Stomach (tissue), 8 donors: ENCODE measurements at regions not wholly inside any gene's neighbourhood (a gene's known extent, or its start where the extent isn't known, plus 50 kb on each side); places are given as distances from the start of the nearest gene placed in this dataset.

Source experiments
- DNase-seq, 2 donors: peaks; one replicate each; pipeline versions ENCODE4 v3.0.0 to v3.0.0-alpha.2; 2013 to 2019
- H3K27ac ChIP-seq, 5 donors: fragments of 200-600 bp in 4 of 5; sonication (generic) in 4 of 5; one replicate each; pipeline ENCODE4 v1.5.1; 2013 to 2019; ENCODE audit warnings: mild to moderate bottlenecking in 1 of 5, moderate library complexity in 1 of 5
- H3K27me3 ChIP-seq, 3 donors: fragments of 200-600 bp; sonication (generic); one replicate each; pipeline ENCODE4 v1.5.1; 2017 to 2019; ENCODE audit warnings: mixed run types in 1 of 3
- H3K36me3 ChIP-seq, 4 donors: fragments of 200-600 bp; sonication (generic); 1 replicate in 3 of 4; 2 replicates in 1 of 4; pipeline ENCODE4 v1.5.1; 2016 to 2019
- H3K4me1 ChIP-seq, 4 donors: fragments of 200-600 bp; sonication (generic); one replicate each; pipeline ENCODE4 v1.5.1; 2016 to 2019
- H3K4me3 ChIP-seq, 4 donors: fragments of 200-600 bp; sonication (generic) in 3 of 4; one replicate each; pipeline ENCODE4 v1.5.1; 2016 to 2019; ENCODE audit warnings: mild to moderate bottlenecking in 1 of 4
- H3K9me3 ChIP-seq, 4 donors: fragments of 200-600 bp; sonication (generic); one replicate each; pipeline ENCODE4 v1.5.1; 2016 to 2019
- EP300 ChIP-seq: sonication (generic); formaldehyde crosslinking; IDR thresholded peaks from one replicate; pipeline ENCODE4 v1.6.1; 2017; ENCODE audit warnings: antibody characterized with exemption
- POLR2A ChIP-seq, 4 donors: fragments of 450-650 bp; IDR thresholded peaks; one replicate each; pipeline ENCODE4 v1.6.1; 2016; ENCODE audit warnings: antibody characterized with exemption in 4 of 4, control low read depth in 2 of 4, mild to moderate bottlenecking in 1 of 4, moderate library complexity in 1 of 4
- POLR2AphosphoS5 ChIP-seq, 3 donors: sonication (generic); formaldehyde crosslinking; IDR thresholded peaks; one replicate each; pipeline ENCODE4 v1.6.1; 2016; ENCODE audit warnings: antibody characterized with exemption in 3 of 3
- WGBS, 5 donors: extraction: QIAGEN DNeasy Blood & Tissue Kit in 3 of 5; methylation state at CpG; one replicate each; pipeline versions ENCODE4 v1.1.5 to v1.1.7; 2013 to 2018; 5-methylcytosine and 5-hydroxymethylcytosine counted together
- intact Hi-C: fragments of 100-400 bp; cut with DNase I; formaldehyde crosslinking; loops from one replicate; pipeline ENCODE4 v1.15.1; 2023; ENCODE audit warnings: low total_unique reads
- TF ChIP-seq, protein P1 (sequence below), 7 experiments: fragments of 450-650 bp in 4 of 7; fragments of 200-600 bp in 3 of 7; sonication (generic) in 3 of 7; IDR thresholded peaks; one replicate each; pipeline ENCODE4 v1.5.1; 2016 to 2019; ENCODE audit warnings: antibody characterized with exemption in 7 of 7, control low read depth in 2 of 7, mild to moderate bottlenecking in 1 of 7
- donor health status: healthy with polysubstance abuse.
- donor health status: Bipolar disorder and iron deficiency.
- donor health status: healthy.

DNA sequence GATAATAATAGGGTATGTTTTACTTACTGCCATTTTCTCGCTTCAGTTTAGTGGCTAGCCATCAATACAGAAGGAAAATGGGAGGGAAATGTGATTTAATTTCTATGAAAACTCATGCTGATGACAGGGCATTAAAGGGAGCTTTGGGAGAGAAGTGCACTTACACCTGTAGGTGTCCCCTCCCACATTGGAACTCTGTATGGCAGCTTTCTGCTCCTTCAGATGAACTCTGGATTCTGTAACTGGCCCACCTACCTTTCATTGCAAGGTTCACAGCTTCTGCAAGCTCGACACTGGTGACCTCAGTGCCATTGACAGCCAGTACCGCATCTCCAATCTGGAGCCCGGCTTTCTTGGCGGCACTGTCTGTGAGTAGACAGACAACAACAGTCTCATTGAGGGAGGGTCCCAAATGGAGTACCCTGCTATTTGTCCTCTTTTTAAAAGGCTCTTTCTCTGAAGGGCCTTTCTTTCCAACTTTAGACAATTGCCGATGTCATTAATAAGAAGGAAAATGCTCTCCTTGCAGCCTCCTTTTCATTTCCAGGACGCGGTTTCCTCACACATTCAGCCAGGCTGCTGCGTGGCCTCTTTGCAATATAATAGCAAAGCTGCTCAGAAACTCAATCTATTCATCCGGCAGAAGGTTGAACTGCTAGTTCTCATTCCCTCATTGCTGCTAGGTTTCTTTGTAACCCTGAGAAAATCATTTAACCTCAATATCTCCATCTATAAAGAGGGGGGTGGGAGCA, 63.6 kb downstream of the NUDT12 start:
- no peak for DNase-seq
- Histone ChIP-seq H3K4me3 (no peak overlapping the region), H3K4me1 (peaks cover 0 to 5% (median 0%) of the 10 kb centered on the region in 4 donors), H3K36me3 (no peaks in the 10 kb centered on the region), H3K27ac (no peak overlapping the region), H3K9me3 (peaks cover 0 to 6% (median 0%) of the 10 kb centered on the region in 4 donors), H3K27me3 (no peaks in the 10 kb centered on the region)
- intact Hi-C loops, result no loop called here
- WGBS, 5 donors, result 74 to 85% (median 84%) methylated on average over 10 of the region's 10 CpGs
- no peak for TF ChIP-seq POLR2A (IDR thresholded peaks at IDR 0.05)
- TF ChIP-seq POLR2AphosphoS5 (IDR thresholded peaks at IDR 0.05), result no peak
- no peak for TF ChIP-seq EP300
- TF ChIP-seq, protein P1, sequence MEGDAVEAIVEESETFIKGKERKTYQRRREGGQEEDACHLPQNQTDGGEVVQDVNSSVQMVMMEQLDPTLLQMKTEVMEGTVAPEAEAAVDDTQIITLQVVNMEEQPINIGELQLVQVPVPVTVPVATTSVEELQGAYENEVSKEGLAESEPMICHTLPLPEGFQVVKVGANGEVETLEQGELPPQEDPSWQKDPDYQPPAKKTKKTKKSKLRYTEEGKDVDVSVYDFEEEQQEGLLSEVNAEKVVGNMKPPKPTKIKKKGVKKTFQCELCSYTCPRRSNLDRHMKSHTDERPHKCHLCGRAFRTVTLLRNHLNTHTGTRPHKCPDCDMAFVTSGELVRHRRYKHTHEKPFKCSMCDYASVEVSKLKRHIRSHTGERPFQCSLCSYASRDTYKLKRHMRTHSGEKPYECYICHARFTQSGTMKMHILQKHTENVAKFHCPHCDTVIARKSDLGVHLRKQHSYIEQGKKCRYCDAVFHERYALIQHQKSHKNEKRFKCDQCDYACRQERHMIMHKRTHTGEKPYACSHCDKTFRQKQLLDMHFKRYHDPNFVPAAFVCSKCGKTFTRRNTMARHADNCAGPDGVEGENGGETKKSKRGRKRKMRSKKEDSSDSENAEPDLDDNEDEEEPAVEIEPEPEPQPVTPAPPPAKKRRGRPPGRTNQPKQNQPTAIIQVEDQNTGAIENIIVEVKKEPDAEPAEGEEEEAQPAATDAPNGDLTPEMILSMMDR (IDR thresholded peaks at IDR 0.05), result no peak

DNA sequence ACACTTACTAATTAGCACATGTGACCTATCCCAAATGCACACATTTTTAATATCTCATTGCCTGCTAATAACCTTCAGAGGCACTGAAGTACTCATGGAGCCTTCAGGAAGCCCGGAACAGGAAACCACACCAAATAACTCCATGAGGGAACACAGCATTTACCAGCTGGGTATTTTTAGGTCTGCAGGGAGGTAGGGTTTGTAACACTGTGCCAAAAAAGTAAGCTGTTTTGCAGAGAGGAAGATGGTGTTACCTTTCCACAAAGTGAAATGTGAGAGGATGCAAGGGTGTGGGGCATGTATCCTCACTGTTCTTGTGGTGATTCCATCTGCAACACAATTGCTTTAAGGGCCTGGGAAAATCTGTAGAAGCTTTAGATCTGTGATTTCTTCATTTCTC, 64.4 kb downstream of the NUDT12 start:
- no peak overlapping the region for H3K27ac ChIP-seq
- H3K9me3 ChIP-seq, result peaks cover 0 to 6% (median 0%) of the 10 kb centered on the region in 4 donors
- peaks cover 0 to 5% (median 0%) of the 10 kb centered on the region in 4 donors for H3K4me1 ChIP-seq
- intact Hi-C loops, result no loop called here
- WGBS, 5 donors, result 39 to 79% (median 74%) methylated on average over 1 of the region's 1 CpG
- H3K36me3 ChIP-seq, result no peaks in the 10 kb centered on the region
- no peak overlapping the region for H3K4me3 ChIP-seq
- no peak for DNase-seq
- no peak for TF ChIP-seq POLR2A (IDR thresholded peaks at IDR 0.05)
- no peak for TF ChIP-seq EP300
- TF ChIP-seq POLR2AphosphoS5 (IDR thresholded peaks at IDR 0.05), result no peak
- TF ChIP-seq, protein P1 (IDR thresholded peaks at IDR 0.05), result no peak
- H3K27me3 ChIP-seq, result no peaks in the 10 kb centered on the region

DNA sequence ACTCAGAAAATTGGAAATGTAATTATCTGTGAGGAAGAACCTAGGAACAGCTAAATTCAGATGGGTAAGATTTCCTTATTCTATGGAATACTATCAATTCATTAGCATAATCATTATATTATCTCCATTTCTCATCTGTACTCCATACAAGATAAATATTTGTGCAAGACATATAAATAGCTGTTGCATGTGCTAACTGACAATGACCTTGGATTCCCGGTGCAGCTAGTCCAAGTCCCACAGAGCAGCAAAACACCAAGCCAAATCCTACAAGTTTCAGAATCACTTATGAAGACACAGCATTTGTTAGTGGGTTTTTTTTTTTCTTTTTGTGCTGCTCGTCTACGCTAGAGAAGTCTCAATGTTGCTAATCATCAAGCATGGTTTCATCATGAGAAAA, 64.8 kb downstream of the NUDT12 start:
- Histone ChIP-seq H3K4me3 (no peak overlapping the region), H3K27me3 (no peaks in the 10 kb centered on the region), H3K27ac (no peak overlapping the region), H3K4me1 (peaks cover 0 to 5% (median 0%) of the 10 kb centered on the region in 4 donors), H3K9me3 (peaks cover 0 to 6% (median 0%) of the 10 kb centered on the region in 4 donors), H3K36me3 (no peaks in the 10 kb centered on the region)
- no peak for DNase-seq
- intact Hi-C loops, result no loop called here
- TF ChIP-seq, protein P1 (IDR thresholded peaks at IDR 0.05), result no peak
- no peak for TF ChIP-seq EP300
- TF ChIP-seq POLR2A (IDR thresholded peaks at IDR 0.05), result no peak
- no peak for TF ChIP-seq POLR2AphosphoS5 (IDR thresholded peaks at IDR 0.05)
- 58 to 70% (median 60%) methylated on average over 3 of the region's 3 CpGs for WGBS, 5 donors

DNA sequence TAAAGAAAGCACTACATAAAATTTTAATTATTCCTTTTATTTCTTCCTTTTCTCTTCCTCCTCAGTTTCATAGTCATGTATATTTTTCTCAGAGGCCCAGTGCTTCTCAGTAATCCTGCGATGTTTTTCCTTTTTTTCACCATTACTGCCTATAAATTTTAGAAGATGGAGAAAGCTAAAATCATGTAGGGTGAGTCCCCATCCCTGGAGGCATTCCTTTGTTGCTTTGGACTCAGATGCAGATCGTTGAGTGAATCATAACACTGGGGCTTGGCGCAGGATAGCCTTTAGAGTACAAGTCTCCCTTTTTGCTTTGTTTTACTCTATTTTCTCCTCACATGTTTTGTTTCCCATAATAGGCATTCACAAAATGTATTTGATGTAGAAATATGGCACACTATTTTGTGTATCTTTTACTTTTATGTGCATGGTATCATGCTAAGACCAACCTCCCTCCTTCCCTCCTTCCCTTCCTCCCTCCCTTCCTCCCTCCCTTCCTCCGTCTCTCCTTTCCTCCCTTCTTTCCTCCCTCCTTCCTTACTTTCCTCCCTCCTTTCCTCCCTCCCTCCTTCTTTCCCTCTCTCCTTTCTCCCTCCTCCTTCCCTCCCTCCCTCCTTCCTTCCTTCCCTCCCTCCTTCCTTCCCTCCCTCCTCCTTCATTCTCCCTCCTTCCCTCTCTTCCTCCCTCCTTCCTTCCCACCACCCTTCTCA, 72.4 kb downstream of the NUDT12 start:
- H3K4me3 ChIP-seq, result no peak overlapping the region
- H3K27ac ChIP-seq, result no peak overlapping the region
- peaks cover 0 to 9% (median 0%) of the 10 kb centered on the region in 4 donors for H3K4me1 ChIP-seq
- H3K36me3 ChIP-seq, result no peaks in the 10 kb centered on the region
- intact Hi-C loops, result no loop called here
- DNase-seq, result no peak
- no peaks in the 10 kb centered on the region for H3K27me3 ChIP-seq
- TF ChIP-seq, protein P1 (IDR thresholded peaks at IDR 0.05), result no peak
- no peak for TF ChIP-seq EP300
- TF ChIP-seq POLR2AphosphoS5 (IDR thresholded peaks at IDR 0.05), result no peak
- TF ChIP-seq POLR2A (IDR thresholded peaks at IDR 0.05), result no peak
- peaks cover 0 to 6% (median 0%) of the 10 kb centered on the region in 4 donors for H3K9me3 ChIP-seq
- 78 to 86% (median 81%) methylated on average over 4 of the region's 4 CpGs for WGBS, 5 donors
